GM12864 (cell line): ENCODE measurements at regions not wholly inside any gene's neighbourhood (a gene's known extent, or its start where the extent isn't known, plus 50 kb on each side); places are given as distances from the start of the nearest gene placed in this dataset.

ENCODE experiments used
- DNase-seq: peaks from one replicate; pipeline ENCODE4 v3.0.0-alpha.2; 2011; ENCODE audit warnings: low read depth
- H3K4me3 ChIP-seq: 2 replicates; pipeline ENCODE4 v1.5.1; 2011; ENCODE audit warnings: mild to moderate bottlenecking, low read depth, low read length, control low read depth
- TF ChIP-seq, protein P1 (sequence below): IDR thresholded peaks from 2 replicates; pipeline ENCODE4 v1.5.1; 2011; ENCODE audit warnings: low read depth, mild to moderate bottlenecking, moderate library complexity, low read length, control low read depth, inconsistent platforms; ENCODE audit errors: missing control alignments

DNA sequence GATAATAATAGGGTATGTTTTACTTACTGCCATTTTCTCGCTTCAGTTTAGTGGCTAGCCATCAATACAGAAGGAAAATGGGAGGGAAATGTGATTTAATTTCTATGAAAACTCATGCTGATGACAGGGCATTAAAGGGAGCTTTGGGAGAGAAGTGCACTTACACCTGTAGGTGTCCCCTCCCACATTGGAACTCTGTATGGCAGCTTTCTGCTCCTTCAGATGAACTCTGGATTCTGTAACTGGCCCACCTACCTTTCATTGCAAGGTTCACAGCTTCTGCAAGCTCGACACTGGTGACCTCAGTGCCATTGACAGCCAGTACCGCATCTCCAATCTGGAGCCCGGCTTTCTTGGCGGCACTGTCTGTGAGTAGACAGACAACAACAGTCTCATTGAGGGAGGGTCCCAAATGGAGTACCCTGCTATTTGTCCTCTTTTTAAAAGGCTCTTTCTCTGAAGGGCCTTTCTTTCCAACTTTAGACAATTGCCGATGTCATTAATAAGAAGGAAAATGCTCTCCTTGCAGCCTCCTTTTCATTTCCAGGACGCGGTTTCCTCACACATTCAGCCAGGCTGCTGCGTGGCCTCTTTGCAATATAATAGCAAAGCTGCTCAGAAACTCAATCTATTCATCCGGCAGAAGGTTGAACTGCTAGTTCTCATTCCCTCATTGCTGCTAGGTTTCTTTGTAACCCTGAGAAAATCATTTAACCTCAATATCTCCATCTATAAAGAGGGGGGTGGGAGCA, 63.6 kb downstream of the NUDT12 start:
- no peak for DNase-seq
- H3K4me3 ChIP-seq = no peak overlapping the region

DNA sequence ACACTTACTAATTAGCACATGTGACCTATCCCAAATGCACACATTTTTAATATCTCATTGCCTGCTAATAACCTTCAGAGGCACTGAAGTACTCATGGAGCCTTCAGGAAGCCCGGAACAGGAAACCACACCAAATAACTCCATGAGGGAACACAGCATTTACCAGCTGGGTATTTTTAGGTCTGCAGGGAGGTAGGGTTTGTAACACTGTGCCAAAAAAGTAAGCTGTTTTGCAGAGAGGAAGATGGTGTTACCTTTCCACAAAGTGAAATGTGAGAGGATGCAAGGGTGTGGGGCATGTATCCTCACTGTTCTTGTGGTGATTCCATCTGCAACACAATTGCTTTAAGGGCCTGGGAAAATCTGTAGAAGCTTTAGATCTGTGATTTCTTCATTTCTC, 64.4 kb downstream of the NUDT12 start:
- no peak for DNase-seq
- H3K4me3 ChIP-seq = no peak overlapping the region
- TF ChIP-seq, protein P1, sequence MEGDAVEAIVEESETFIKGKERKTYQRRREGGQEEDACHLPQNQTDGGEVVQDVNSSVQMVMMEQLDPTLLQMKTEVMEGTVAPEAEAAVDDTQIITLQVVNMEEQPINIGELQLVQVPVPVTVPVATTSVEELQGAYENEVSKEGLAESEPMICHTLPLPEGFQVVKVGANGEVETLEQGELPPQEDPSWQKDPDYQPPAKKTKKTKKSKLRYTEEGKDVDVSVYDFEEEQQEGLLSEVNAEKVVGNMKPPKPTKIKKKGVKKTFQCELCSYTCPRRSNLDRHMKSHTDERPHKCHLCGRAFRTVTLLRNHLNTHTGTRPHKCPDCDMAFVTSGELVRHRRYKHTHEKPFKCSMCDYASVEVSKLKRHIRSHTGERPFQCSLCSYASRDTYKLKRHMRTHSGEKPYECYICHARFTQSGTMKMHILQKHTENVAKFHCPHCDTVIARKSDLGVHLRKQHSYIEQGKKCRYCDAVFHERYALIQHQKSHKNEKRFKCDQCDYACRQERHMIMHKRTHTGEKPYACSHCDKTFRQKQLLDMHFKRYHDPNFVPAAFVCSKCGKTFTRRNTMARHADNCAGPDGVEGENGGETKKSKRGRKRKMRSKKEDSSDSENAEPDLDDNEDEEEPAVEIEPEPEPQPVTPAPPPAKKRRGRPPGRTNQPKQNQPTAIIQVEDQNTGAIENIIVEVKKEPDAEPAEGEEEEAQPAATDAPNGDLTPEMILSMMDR = no peak

More for the DNA sequence above, 63.6 kb downstream of the NUDT12 start:
- TF ChIP-seq, protein P1 = no peak

DNA sequence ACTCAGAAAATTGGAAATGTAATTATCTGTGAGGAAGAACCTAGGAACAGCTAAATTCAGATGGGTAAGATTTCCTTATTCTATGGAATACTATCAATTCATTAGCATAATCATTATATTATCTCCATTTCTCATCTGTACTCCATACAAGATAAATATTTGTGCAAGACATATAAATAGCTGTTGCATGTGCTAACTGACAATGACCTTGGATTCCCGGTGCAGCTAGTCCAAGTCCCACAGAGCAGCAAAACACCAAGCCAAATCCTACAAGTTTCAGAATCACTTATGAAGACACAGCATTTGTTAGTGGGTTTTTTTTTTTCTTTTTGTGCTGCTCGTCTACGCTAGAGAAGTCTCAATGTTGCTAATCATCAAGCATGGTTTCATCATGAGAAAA, 64.8 kb downstream of the NUDT12 start:
- no peak overlapping the region for H3K4me3 ChIP-seq
- DNase-seq = no peak
- TF ChIP-seq, protein P1 = no peak

DNA sequence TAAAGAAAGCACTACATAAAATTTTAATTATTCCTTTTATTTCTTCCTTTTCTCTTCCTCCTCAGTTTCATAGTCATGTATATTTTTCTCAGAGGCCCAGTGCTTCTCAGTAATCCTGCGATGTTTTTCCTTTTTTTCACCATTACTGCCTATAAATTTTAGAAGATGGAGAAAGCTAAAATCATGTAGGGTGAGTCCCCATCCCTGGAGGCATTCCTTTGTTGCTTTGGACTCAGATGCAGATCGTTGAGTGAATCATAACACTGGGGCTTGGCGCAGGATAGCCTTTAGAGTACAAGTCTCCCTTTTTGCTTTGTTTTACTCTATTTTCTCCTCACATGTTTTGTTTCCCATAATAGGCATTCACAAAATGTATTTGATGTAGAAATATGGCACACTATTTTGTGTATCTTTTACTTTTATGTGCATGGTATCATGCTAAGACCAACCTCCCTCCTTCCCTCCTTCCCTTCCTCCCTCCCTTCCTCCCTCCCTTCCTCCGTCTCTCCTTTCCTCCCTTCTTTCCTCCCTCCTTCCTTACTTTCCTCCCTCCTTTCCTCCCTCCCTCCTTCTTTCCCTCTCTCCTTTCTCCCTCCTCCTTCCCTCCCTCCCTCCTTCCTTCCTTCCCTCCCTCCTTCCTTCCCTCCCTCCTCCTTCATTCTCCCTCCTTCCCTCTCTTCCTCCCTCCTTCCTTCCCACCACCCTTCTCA, 72.4 kb downstream of the NUDT12 start:
- TF ChIP-seq, protein P1 = no peak
- no peak overlapping the region for H3K4me3 ChIP-seq
- DNase-seq = no peak

DNA sequence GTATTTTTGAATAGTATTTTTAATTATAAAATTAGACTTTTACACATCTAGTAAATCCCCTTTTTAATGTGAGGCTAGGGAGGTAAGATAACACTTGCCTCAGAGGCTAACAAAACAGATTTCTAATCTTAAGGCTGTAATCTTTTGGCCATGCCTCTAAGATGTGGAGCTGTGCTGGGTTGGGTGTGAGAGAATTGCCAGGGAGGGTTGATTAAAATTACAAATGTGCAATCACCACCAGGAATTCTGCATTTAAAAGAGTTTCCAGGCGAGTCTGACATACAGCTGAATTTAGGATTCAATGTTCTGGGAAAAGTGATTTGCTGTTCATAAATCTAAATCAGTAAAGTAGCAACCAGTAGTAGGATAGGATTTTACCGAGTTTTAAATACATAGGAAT, 73.3 kb downstream of the NUDT12 start:
- TF ChIP-seq, protein P1 = no peak
- no peak for DNase-seq
- no peak overlapping the region for H3K4me3 ChIP-seq

DNA sequence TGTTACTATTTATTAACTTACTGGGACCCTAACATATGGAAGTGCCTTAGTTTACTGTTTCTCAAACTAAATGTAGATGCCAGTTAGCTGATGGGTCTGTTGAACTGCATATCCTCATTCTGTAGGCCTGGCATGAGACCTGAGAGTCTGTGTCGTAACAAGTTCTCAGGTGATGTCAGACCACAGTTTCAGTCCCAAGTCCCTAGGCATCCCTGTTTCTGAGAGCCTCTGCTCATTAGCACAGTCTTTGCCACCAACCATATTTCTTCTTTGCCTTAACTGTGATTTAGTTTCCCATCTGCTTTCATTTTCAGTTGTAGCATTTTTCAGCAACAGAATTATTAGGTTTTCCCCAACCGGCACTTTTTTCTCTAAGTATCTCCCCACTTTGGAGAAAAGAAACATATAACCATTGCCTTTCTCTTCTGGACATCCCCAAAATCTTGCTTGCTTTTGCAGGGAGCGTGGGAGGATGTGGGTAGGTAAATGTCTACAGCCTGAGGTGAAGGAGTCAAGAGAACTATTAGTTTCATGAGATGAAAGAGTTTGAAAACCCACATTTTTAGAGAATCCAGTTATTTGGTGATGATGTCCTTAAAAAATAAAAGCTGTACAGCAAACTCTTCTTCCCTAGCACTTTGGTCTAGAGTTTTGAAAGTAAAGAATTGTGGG, 74.6 kb downstream of the NUDT12 start:
- TF ChIP-seq, protein P1 = no peak
- no peak for DNase-seq
- H3K4me3 ChIP-seq = no peak overlapping the region
